Spleen (tissue), 11 donors: ENCODE measurements at regions not wholly inside any gene's neighbourhood (a gene's known extent, or its start where the extent isn't known, plus 50 kb on each side); places are given as distances from the start of the nearest gene placed in this dataset.

Experiments
- DNase-seq: peaks from one replicate; pipeline ENCODE4 v3.0.0-alpha.2; 2020
- H3K27ac ChIP-seq, 8 donors: fragments of 200-600 bp; sonication (generic) in 7 of 8; 1 replicate in 4 of 8; 2 replicates in 4 of 8; pipeline versions ENCODE4 v1.5.0 to v1.8.0; 2016 to 2021; ENCODE audit warnings: inconsistent platforms in 4 of 8, mild to moderate bottlenecking in 4 of 8, moderate library complexity in 1 of 8
- H3K27me3 ChIP-seq, 7 donors: fragments of 200-600 bp; sonication (generic) in 6 of 7; replicated peaks in 1 of 7; 1 replicate in 4 of 7; 2 replicates in 3 of 7; pipeline versions ENCODE4 v1.5.0 to v1.8.0; 2016 to 2021; ENCODE audit warnings: inconsistent platforms in 3 of 7, mild to moderate bottlenecking in 1 of 7
- H3K36me3 ChIP-seq, 6 donors: fragments of 200-600 bp; sonication (generic) in 5 of 6; 1 replicate in 4 of 6; 2 replicates in 2 of 6; pipeline versions ENCODE4 v1.5.0 to v1.8.0; 2016 to 2021; ENCODE audit warnings: inconsistent platforms in 2 of 6
- H3K4me1 ChIP-seq, 6 donors: fragments of 200-600 bp; sonication (generic) in 5 of 6; 1 replicate in 3 of 6; 2 replicates in 3 of 6; pipeline versions ENCODE4 v1.5.0 to v1.8.0; 2016 to 2021; ENCODE audit warnings: inconsistent platforms in 3 of 6
- H3K4me3 ChIP-seq, 8 donors: fragments of 200-600 bp; sonication (generic) in 7 of 8; 1 replicate in 4 of 8; 2 replicates in 4 of 8; pipeline versions ENCODE4 v1.5.0 to v1.8.0; 2016 to 2021; ENCODE audit warnings: inconsistent platforms in 4 of 8, mild to moderate bottlenecking in 4 of 8, moderate library complexity in 2 of 8
- H3K9me3 ChIP-seq, 8 donors: fragments of 200-600 bp; sonication (generic) in 7 of 8; 1 replicate in 4 of 8; 2 replicates in 4 of 8; pipeline versions ENCODE4 v1.5.0 to v1.8.0; 2016 to 2021; ENCODE audit warnings: inconsistent platforms in 4 of 8
- POLR2A ChIP-seq, 3 donors: fragments of 450-650 bp; IDR thresholded peaks; one replicate each; pipeline ENCODE4 v1.5.1; 2017; ENCODE audit warnings: antibody characterized with exemption in 3 of 3, mild to moderate bottlenecking in 1 of 3
- POLR2AphosphoS5 ChIP-seq, 3 donors: sonication (generic); formaldehyde crosslinking; IDR thresholded peaks; one replicate each; pipeline ENCODE4 v1.5.1; 2017; ENCODE audit warnings: antibody characterized with exemption in 3 of 3
- WGBS, 5 donors: extraction: QIAGEN DNeasy Blood & Tissue Kit in 3 of 5; methylation state at CpG; one replicate each; pipeline versions ENCODE4 v1.1.5 to v1.1.7; 2013 to 2018; 5-methylcytosine and 5-hydroxymethylcytosine counted together
- intact Hi-C: fragments of 100-400 bp; cut with DNase I; formaldehyde crosslinking; loops from one replicate; pipeline ENCODE4 v1.15.0; 2023; ENCODE audit warnings: low total_unique reads
- TF ChIP-seq, protein P1 (sequence below), 11 experiments: fragments of 200-600 bp in 7 of 11; fragments of 450-650 bp in 4 of 11; sonication (generic) in 4 of 11; IDR thresholded peaks in 8 of 11; conservative IDR thresholded peaks in 3 of 11; 1 replicate in 7 of 11; 2 replicates in 4 of 11; pipeline versions ENCODE4 v1.4.0 to v1.8.0; 2016 to 2021; ENCODE audit warnings: antibody characterized with exemption in 11 of 11, inconsistent platforms in 4 of 11, mild to moderate bottlenecking in 1 of 11
- donor health status: healthy with polysubstance abuse.
- donor health status: DM: no; HTN: no; CAD: no; lungs with moderate emphysema.
- donor health status: DM: no; HTN: no; CAD: no.
- donor health status: Bipolar disorder and iron deficiency.
- donor health status: healthy.
- donor health status: DM: no; HTN: no; CAD: no.
- donor health status: DM: yes; HTN: yes; CAD: no.

DNA sequence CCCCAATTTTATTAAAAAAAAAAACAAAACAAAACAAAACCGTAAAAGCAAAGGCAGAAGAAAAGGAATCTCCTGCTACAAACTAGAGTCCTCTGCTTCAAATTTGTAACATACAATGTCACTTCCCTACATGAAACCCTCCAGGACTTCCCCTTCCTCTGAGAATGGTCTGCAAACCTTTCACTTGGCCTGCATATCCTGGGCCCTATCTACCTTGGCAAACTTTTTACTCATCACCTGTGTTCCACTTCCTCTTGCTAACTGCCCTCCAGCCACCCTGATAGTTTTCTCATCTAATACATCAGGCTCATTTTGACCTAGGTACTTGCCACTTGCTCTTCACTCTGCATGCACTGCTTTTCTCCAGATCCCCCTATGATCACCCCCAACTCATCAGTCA lies 255.5 kb downstream of the ETAA1 start:
- no peak for TF ChIP-seq POLR2A (IDR thresholded peaks at IDR 0.05)
- TF ChIP-seq, protein P1, sequence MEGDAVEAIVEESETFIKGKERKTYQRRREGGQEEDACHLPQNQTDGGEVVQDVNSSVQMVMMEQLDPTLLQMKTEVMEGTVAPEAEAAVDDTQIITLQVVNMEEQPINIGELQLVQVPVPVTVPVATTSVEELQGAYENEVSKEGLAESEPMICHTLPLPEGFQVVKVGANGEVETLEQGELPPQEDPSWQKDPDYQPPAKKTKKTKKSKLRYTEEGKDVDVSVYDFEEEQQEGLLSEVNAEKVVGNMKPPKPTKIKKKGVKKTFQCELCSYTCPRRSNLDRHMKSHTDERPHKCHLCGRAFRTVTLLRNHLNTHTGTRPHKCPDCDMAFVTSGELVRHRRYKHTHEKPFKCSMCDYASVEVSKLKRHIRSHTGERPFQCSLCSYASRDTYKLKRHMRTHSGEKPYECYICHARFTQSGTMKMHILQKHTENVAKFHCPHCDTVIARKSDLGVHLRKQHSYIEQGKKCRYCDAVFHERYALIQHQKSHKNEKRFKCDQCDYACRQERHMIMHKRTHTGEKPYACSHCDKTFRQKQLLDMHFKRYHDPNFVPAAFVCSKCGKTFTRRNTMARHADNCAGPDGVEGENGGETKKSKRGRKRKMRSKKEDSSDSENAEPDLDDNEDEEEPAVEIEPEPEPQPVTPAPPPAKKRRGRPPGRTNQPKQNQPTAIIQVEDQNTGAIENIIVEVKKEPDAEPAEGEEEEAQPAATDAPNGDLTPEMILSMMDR (IDR thresholded peaks at IDR 0.05 in 8 of 11, conservative IDR thresholded peaks at IDR 0.05 in 3 of 11), result no peak
- no peak for TF ChIP-seq POLR2AphosphoS5 (IDR thresholded peaks at IDR 0.05)
- no peak for DNase-seq
- peaks cover 0 to 6% (median 0%) of the 10 kb centered on the region in 6 donors for H3K4me1 ChIP-seq
- WGBS, 5 donors, result 61 to 77% (median 68%) methylated on average over 1 of the region's 1 CpG
- no peaks in the 10 kb centered on the region for H3K36me3 ChIP-seq
- peaks cover 0 to 5% (median 0%) of the 10 kb centered on the region in 7 donors for H3K27me3 ChIP-seq
- H3K27ac ChIP-seq, result no peak overlapping the region
- H3K4me3 ChIP-seq, result no peak overlapping the region
- H3K9me3 ChIP-seq, result no peaks in the 10 kb centered on the region
- intact Hi-C loops, result no loop called here

DNA sequence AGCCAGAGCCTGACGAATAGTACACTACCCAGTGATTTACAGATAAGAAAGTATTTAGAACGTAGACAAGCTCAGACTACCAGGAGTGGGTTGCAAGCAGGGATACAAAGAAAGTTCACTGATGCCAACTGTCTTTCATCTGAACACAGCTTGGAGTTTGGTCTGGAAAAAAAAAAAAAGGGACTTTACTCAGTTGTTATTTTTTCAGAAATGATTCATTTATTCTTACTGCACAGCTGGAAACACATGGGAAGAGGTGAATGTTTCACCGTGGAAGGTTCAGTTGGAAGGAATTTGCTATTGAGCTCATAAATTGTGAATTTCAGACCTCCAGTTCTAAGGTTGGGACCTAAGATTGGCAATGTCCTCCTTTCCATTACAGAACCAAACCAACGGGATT lies 259.7 kb downstream of the ETAA1 start:
- no peak overlapping the region for H3K4me3 ChIP-seq
- intact Hi-C loops, result no loop called here

DNA sequence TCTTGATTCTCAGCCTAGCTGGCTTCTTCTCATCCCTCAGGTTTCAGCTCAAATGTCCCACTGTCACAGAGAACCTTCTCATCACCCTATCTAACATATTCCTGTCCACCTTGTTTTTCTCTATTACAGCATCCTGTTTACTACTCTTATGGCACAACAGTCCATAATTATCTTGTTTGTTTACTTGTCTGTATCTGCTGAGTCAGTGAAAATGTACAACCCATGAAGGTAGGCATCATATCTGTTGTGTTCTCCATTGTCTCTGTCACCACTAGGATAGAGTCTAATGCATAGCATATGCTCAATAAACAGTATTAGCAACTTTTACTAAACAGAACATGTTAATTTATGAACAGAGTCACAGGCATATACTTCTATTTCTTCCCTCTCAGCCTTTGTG lies 261.7 kb downstream of the ETAA1 start:
- no peak for DNase-seq
- Histone ChIP-seq H3K4me3 (no peak overlapping the region), H3K36me3 (no peaks in the 10 kb centered on the region), H3K27me3 (no peaks in the 10 kb centered on the region), H3K9me3 (no peaks in the 10 kb centered on the region), H3K27ac (no peak overlapping the region), H3K4me1 (no peaks in the 10 kb centered on the region)
- intact Hi-C loops, result no loop called here
- no peak for TF ChIP-seq POLR2AphosphoS5 (IDR thresholded peaks at IDR 0.05)
- TF ChIP-seq, protein P1 (IDR thresholded peaks at IDR 0.05 in 8 of 11, conservative IDR thresholded peaks at IDR 0.05 in 3 of 11), result no peak
- no peak for TF ChIP-seq POLR2A (IDR thresholded peaks at IDR 0.05)

More for the DNA sequence above, 259.7 kb downstream of the ETAA1 start:
- H3K27me3 ChIP-seq, result no peaks in the 10 kb centered on the region
- DNase-seq, result no peak
- TF ChIP-seq, protein P1 (IDR thresholded peaks at IDR 0.05 in 8 of 11, conservative IDR thresholded peaks at IDR 0.05 in 3 of 11), result no peak
- no peak for TF ChIP-seq POLR2AphosphoS5 (IDR thresholded peaks at IDR 0.05)
- TF ChIP-seq POLR2A (IDR thresholded peaks at IDR 0.05), result no peak
- no peaks in the 10 kb centered on the region for H3K4me1 ChIP-seq
- no peaks in the 10 kb centered on the region for H3K36me3 ChIP-seq
- no peak overlapping the region for H3K27ac ChIP-seq
- no peaks in the 10 kb centered on the region for H3K9me3 ChIP-seq
- WGBS, 5 donors, result 69 to 85% (median 81%) methylated on average over 4 of the region's 4 CpGs

DNA sequence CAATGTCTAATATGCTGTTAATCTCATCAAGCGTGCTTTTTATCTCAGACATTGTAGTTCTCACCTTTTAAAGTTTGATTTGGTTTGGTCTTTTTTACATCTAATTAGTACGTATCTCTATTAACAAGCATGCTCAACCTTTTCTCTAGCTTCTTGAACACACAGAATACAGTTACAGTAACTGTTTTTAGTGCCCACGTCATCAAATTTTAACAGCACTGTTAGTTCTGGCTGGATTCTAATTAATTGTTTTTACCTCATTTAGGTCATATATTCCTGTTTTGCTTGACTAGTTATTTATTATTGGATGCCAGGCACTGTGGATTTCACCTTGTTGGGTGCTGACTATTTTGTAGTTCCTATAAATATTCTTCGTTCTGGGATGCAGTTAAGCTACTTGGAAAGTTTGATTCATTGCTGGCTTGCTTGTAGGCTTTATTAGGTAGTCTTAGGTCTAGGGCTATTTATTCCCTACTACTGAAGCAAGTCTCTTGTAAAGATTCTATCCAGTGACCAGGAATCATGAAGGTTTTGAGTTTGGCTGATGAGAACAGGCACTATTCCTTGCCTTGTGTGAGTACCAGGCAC lies 263.0 kb downstream of the ETAA1 start:
- Histone ChIP-seq H3K4me3 (no peak overlapping the region), H3K27me3 (no peaks in the 10 kb centered on the region), H3K36me3 (no peaks in the 10 kb centered on the region), H3K9me3 (no peaks in the 10 kb centered on the region), H3K4me1 (no peaks in the 10 kb centered on the region), H3K27ac (no peak overlapping the region)
- WGBS, 5 donors, result 83 to 93% (median 87%) methylated on average over 4 of the region's 4 CpGs
- intact Hi-C loops, result no loop called here
- TF ChIP-seq, protein P1 (IDR thresholded peaks at IDR 0.05 in 8 of 11, conservative IDR thresholded peaks at IDR 0.05 in 3 of 11), result no peak
- TF ChIP-seq POLR2AphosphoS5 (IDR thresholded peaks at IDR 0.05) (no peak), POLR2A (IDR thresholded peaks at IDR 0.05) (no peak)
- no peak for DNase-seq
